Astrocyte of the cerebellum (primary cell): ENCODE measurements at regions not wholly inside any gene's neighbourhood (a gene's known extent, or its start where the extent isn't known, plus 50 kb on each side); places are given as distances from the start of the nearest gene placed in this dataset.

Experiments used
- DNase-seq: peaks from one replicate; pipeline ENCODE4 v3.0.0-alpha.2; 2011; ENCODE audit warnings: low read depth
- H3K4me3 ChIP-seq: 2 replicates; pipeline ENCODE4 v1.5.1; 2011; ENCODE audit warnings: mild to moderate bottlenecking, low read depth, low read length, moderate library complexity
- in situ Hi-C: cut with HindIII; loops from 2 replicates; pipeline ENCODE4 v1.10.0; 2017; ENCODE audit warnings: low sequenced_read_pairs
- TF ChIP-seq, protein P1 (sequence below): IDR thresholded peaks from 2 replicates; pipeline ENCODE4 v1.5.1; 2012; ENCODE audit warnings: low read length, low read depth, moderate library complexity, mild to moderate bottlenecking; ENCODE audit errors: missing control alignments

DNA sequence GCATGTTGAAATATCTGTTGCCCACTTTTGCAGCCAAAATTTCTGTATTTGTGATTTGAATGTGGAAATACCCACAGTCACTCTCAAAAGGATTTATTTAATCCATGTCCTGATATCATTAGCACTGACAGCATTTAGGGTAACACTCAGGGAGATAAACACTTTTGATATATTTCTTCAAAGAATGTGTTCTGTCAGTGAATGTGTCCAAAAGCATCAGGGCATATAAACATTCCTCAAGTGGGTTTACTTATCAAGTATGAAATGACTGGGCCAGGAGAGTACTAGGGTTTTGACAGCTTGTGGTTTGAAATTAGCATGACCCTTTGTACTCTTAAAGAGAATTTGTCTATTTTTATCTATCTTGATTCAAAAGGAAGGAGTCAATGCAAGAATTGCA lies 1302.1 kb upstream of the ADGRL2 start:
- no peak overlapping the region for H3K4me3 ChIP-seq
- TF ChIP-seq, protein P1, sequence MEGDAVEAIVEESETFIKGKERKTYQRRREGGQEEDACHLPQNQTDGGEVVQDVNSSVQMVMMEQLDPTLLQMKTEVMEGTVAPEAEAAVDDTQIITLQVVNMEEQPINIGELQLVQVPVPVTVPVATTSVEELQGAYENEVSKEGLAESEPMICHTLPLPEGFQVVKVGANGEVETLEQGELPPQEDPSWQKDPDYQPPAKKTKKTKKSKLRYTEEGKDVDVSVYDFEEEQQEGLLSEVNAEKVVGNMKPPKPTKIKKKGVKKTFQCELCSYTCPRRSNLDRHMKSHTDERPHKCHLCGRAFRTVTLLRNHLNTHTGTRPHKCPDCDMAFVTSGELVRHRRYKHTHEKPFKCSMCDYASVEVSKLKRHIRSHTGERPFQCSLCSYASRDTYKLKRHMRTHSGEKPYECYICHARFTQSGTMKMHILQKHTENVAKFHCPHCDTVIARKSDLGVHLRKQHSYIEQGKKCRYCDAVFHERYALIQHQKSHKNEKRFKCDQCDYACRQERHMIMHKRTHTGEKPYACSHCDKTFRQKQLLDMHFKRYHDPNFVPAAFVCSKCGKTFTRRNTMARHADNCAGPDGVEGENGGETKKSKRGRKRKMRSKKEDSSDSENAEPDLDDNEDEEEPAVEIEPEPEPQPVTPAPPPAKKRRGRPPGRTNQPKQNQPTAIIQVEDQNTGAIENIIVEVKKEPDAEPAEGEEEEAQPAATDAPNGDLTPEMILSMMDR = no peak
- no peak for DNase-seq
- in situ Hi-C loops = no loop called here

GRCh38 chr1:80495806-80496205 lies 1304.9 kb upstream of the ADGRL2 start:
- TF ChIP-seq, protein P1 = no peak
- in situ Hi-C loops = no loop called here
- no peak overlapping the region for H3K4me3 ChIP-seq
- no peak for DNase-seq

- in situ Hi-C loops = no loop called here
- TF ChIP-seq, protein P1 = no peak
- no peak for DNase-seq
- H3K4me3 ChIP-seq = no peak overlapping the region
Measured at GRCh38 chr1:80472145-80472544, 1328.6 kb upstream of the ADGRL2 start.

- no peak for DNase-seq
- in situ Hi-C loops = no loop called here
- TF ChIP-seq, protein P1 = no peak
- no peak overlapping the region for H3K4me3 ChIP-seq
Measured at GRCh38 chr1:80468356-80468755, 1332.4 kb upstream of the ADGRL2 start.

DNA sequence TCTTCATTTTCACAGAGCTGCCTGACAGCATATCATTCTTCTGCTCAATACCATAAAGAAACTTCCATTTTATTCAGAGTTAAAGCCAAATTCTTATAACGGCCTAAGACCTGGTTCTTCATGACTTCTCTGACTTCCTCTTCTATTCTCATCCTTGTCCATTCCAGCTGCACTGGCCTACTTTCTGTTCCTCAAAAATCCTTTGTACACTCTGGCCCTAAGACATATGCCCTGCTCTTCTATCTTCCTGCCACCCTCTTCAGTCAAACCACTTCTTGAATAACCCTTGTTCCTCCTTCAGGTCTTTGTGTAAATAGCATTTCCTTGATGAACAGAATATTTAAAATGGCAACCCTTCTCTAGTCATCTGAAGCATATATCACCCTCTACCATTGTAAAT lies 1338.7 kb upstream of the ADGRL2 start:
- TF ChIP-seq, protein P1 = no peak
- DNase-seq = no peak
- in situ Hi-C loops = no loop called here
- H3K4me3 ChIP-seq = no peak overlapping the region

- DNase-seq = no peak
- in situ Hi-C loops = no loop called here
Measured at GRCh38 chr1:80457409-80457808, 1343.3 kb upstream of the ADGRL2 start.

More at GRCh38 chr1:80457409-80457808, 1343.3 kb upstream of the ADGRL2 start:
- no peak overlapping the region for H3K4me3 ChIP-seq
- TF ChIP-seq, protein P1 = no peak
